Stimulated activated CD4-positive, alpha-beta T cell treated with anti-CD3 and anti-CD28 coated beads, Interleukin-2, amount 100 ng/mL, for 4 hours (primary cell): ENCODE measurements at regions not wholly inside any gene's neighbourhood (a gene's known extent, or its start where the extent isn't known, plus 50 kb on each side); places are given as distances from the start of the nearest gene placed in this dataset.

Experiments used
- DNase-seq: peaks from one replicate; pipeline ENCODE4 v3.0.0-alpha.2; 2020; ENCODE audit warnings: low read depth

DNA sequence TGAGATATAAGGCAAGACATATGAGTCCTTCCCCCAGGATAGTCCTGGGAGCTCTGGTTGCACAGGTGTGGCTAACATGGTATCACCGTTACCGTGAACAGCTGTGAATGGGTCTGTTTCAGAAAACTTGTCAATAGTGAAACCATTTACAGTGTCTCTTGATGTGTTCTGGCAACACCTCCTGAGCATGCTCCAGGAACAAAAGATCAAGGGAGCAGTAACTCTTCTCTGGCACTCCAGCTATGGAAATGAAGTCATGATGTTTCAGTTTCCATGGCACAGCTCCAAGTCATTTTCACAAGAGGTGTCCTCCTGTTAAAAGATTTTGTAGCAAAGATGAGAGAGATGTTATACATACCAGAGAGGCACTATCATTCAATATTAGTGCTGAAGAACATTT, 253.7 kb downstream of the SNAPC1 start:
- no peak for DNase-seq

- no peak for DNase-seq
Observed at GRCh38 chr14:62017651-62018230, 255.5 kb downstream of the SNAPC1 start.

- no peak for DNase-seq
Observed at GRCh38 chr14:62018606-62019005, 256.4 kb downstream of the SNAPC1 start.

DNA sequence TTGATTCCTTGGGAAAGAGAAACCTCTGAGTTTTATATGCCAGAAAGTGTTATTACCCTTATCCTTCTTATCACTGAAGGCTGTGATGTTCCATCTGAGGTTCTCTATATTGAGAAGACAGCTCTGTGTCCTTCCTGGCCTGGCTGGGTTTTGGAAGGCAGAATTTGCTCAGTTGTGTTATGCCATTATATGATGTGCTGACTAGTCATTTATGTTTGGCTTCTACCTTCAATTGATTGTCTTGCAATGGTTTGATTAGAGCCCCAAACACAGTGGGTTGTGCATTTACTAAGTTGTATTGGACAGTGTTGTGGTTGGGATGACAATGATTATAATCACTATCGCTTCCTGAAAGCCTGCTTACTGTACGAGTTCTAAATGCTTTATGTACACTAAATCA, 265.7 kb downstream of the SNAPC1 start:
- DNase-seq, result no peak

DNA sequence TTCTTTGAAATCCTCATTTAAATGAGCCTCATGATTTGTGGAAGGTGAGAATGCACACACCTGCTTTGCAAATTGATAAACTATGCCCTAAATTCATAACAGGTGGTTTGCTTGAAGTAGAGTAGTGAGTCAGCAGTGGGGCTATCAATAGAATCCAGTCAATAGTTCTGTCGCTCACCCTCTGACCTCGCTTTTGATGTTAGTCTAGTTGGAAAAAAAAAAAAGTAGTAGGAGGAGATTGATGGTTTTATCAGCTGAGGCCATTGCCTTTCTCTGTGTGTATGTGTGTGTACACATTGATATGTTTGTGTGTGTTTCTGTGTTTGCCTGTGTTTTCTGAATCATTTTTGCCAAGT, 267.3 kb downstream of the SNAPC1 start:
- DNase-seq, result no peak

DNA sequence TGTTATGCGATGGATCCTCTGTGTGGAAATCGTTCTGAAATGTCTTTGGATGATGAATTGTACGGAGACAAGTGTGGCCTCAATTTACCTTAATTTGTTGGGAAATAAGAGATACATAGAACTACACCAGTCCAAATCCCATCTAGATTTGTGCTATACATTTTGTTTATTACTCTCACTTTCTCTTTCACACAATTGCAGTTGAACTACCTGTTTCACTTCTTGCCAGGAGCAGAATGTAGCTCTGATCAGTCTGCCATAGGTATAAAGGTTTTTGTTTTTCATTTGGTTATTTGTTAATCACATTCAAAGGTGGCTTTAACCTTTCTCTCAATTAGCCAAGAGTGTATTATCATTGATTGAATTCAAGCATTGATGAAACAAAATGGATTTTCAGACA, 268.2 kb downstream of the SNAPC1 start:
- no peak for DNase-seq

GRCh38 chr14:62031504-62031903, 269.3 kb downstream of the SNAPC1 start:
- DNase-seq, result no peak

GRCh38 chr14:62053188-62053587, 291.0 kb downstream of the SNAPC1 start:
- DNase-seq, result no peak

- DNase-seq, result no peak
Observed at GRCh38 chr14:62056789-62057188, 294.6 kb downstream of the SNAPC1 start.

DNA sequence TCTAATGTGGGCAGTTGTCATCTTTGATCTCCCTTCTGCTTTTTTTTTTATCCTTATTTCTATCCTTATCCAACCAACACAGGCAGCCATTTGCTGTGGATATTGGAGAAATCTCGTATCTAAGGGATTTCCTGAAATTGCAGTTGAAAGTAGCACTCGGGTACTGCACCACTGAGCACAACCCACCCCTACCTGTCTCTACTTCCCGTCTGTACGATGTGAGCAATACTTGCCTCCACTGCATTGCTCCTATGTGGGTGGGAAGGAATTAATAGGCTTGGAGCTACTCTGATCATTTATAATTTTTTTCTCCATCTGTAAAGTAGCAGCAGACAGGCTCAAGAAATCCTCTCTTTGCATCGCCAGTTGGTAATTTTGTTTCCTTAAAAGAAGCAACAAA, 300.4 kb downstream of the SNAPC1 start:
- DNase-seq, result no peak

DNA sequence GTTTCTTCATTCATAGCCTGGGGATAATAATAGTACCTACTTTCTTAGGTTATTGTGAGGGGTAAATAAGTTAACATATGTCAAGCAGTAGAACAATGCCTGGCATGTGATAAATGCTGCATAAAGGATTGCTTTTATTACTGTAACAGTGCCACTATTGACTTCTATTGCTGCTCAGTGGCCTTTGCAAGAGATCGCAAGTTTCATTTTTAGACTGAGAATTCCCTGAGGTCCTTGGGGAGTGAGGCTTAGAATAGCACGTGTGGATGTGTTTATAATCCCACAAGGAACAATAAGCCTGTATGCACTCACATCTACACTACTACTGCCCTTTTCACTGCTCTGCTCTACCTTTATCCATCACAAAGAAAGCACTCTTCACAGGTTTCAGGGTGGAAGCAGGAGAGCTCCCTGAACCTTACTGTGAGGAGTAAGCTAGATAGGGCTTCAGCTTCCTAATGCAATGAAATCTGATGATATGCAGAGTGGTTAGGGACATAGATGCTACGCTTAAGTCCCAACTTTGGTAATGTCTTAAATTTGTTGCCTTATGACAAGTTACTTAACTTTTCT, 302.6 kb downstream of the SNAPC1 start:
- DNase-seq, result no peak

GRCh38 chr14:62066304-62066703, 304.1 kb downstream of the SNAPC1 start:
- DNase-seq, result no peak

DNA sequence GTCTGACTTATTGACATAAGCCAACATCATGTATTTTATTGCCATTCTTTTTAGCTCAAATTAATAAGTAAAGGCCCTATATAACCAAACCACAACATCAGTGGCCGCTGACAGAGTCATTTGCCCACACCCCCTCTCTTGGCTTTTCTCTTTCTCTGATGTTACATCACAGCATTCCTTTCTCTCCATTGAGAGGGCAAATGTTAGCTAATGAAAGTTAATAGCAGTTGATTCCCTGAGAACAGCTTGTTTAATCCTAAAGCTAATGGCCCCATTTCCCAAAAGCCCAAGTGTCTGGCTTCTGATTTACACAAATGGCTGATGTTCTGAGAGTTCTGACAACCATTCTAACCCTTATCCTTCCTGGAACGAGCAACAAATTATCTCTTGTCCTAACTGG, 308.8 kb downstream of the SNAPC1 start:
- DNase-seq, result no peak

DNA sequence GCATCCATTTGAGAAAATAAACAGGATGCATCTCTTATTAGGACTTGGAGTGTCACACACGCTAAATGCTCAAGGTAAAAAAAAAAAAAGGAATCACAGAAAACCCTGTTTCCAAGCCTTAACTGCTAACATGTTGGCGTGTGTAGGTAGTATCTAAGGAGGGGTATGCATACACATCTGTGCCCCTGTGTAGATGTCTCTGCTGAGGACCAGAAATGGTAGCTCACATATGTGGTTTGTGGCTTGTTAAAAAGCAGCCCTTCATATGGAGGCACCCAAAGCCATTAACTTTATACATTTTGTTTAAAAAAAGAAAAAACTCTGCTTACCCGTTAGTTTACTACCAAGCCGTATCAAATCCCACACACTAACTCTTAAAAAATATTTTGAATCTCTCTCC, 314.1 kb downstream of the SNAPC1 start:
- DNase-seq, result no peak

GRCh38 chr14:62076825-62077605, 314.8 kb downstream of the SNAPC1 start:
- no peak for DNase-seq

DNA sequence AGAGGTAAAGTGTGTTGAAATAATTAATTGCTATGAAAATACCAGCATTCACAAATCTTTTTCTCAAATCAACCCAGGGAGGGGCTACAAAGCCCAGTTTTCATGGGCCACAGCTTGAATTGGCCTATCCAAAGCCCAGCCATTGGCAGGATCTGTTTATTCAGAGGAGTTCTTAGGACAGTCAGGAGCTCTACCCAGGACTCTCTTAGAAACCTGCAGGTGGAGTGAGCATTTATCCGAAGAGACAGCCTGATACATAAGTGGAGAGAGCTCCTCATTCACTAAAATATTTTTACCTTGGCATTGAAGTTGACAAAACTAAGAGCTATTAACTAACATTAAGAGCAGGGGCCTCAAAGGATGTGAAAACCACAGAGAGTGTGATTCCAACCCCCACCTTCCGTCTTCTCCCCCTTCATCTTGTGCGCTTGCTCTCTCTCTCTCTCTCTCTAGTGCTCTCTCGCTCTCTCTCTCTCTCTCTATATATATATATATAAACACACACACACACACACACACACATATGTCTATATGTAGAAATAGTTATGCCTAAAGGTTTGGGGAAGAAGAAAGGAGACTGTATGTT, 315.5 kb downstream of the SNAPC1 start:
- DNase-seq, result peak; percentile 10

- DNase-seq, result no peak
Observed at GRCh38 chr14:62079038-62079437, 316.8 kb downstream of the SNAPC1 start.

DNA sequence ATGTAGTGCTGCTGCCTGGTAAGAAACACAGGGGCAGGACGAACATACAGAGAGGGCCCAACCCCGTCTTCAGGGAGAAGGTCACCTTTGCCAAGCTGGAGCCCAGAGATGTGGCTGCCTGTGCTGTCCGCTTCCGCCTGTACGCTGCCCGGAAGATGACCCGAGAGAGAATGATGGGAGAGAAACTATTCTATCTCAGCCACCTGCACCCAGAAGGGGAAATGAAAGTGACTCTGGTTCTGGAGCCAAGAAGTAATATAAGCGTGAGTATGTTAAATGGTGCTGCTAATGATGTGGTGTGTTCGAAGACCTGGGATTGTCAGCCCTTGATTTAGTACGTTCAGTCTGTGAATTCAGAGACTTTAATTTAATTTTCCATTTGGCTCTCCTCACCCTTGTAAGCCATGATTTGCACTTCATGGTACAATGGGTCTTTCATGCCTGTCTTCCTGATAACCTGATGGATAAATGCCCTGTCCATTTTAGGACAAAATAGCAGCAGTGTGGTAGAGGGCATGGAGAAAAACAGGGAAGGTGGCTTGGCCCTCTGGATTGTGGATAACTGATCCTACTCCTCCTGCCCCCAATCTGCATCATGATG, 318.9 kb downstream of the SNAPC1 start:
- no peak for DNase-seq

DNA sequence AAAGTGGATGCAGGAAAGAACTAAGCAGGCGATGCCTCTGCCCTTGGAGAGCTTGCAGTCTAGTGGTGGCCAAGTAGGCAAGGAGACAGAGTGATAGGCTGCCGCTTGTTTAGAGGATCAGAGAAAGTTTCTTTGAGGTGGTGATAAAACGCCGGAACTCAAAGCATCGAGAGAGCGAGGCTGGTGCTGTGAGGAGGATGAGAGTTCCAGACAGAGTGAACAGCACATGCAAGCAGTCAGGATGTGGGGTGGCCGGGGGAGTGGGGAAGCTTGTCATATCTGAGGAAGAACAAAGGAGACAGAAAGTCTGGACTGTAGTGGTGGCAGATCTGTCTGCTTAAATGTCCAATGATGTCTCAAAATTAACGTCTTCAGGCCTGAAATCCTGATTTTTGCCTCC, 319.7 kb downstream of the SNAPC1 start:
- DNase-seq, result no peak

- DNase-seq, result no peak
Observed at GRCh38 chr14:62082779-62083178, 320.6 kb downstream of the SNAPC1 start.

DNA sequence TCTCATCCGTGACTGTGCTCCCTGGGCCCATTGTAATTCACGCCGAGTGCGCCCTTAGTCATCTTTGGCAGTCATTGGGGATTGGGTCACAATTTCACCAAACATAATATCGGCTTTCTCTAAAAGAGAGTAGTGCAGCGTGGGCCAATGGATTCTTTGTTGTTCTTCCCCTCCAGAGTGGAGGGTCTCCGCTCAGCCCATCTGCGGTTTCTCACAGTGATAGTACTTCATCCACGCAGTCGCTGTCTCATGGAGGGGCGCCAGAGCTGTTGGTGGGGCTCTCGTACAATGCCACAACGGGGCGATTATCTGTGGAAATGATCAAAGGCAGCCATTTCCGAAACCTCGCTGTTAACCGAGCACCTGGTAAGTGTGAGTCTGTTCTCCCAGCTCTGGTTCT, 321.8 kb downstream of the SNAPC1 start:
- DNase-seq, result no peak

DNA sequence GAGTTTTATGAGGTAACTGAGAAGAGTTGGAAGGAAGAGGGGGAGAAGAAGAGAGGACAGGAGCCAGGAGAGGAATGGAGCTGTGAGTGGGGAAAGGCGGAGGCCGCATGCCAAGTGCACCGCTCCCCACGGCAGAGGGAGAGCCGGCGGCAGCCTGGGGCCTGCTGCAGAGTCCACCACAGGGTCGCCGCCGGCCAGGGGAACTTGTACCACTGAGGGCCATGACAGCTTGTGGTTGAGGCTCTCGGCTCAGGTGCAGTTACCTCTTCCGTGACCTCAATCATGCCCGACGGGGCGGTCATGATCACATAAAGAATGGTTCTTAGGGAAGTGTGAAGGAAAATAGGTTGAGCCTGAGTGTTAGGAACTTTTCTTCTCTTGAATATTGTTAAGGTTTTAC, 325.0 kb downstream of the SNAPC1 start:
- DNase-seq, result no peak

GRCh38 chr14:62093736-62094135, 331.5 kb downstream of the SNAPC1 start:
- no peak for DNase-seq
